Gastroesophageal sphincter (tissue), 3 donors: ENCODE measurements at regions not wholly inside any gene's neighbourhood (a gene's known extent, or its start where the extent isn't known, plus 50 kb on each side); places are given as distances from the start of the nearest gene placed in this dataset.

Experiments
- CTCF ChIP-seq, 4 experiments: fragments of 200-600 bp in 2 of 4; fragments of 450-650 bp in 2 of 4; sonication (generic) in 1 of 4; IDR thresholded peaks; one replicate each; pipeline ENCODE4 v1.5.1; 2017 to 2019; ENCODE audit warnings: antibody characterized with exemption in 4 of 4, mild to moderate bottlenecking in 2 of 4, moderate library complexity in 2 of 4
- EP300 ChIP-seq: sonication (generic); formaldehyde crosslinking; IDR thresholded peaks from one replicate; pipeline ENCODE4 v1.6.1; 2017; ENCODE audit warnings: antibody characterized with exemption, mild to moderate bottlenecking
- POLR2A ChIP-seq, 2 donors: fragments of 450-650 bp; IDR thresholded peaks; one replicate each; pipeline ENCODE4 v1.6.1; 2017; ENCODE audit warnings: antibody characterized with exemption in 2 of 2, mild to moderate bottlenecking in 2 of 2, moderate library complexity in 1 of 2
- POLR2AphosphoS5 ChIP-seq: sonication (generic); formaldehyde crosslinking; IDR thresholded peaks from one replicate; pipeline ENCODE4 v1.6.1; 2017; ENCODE audit warnings: antibody characterized with exemption

DNA sequence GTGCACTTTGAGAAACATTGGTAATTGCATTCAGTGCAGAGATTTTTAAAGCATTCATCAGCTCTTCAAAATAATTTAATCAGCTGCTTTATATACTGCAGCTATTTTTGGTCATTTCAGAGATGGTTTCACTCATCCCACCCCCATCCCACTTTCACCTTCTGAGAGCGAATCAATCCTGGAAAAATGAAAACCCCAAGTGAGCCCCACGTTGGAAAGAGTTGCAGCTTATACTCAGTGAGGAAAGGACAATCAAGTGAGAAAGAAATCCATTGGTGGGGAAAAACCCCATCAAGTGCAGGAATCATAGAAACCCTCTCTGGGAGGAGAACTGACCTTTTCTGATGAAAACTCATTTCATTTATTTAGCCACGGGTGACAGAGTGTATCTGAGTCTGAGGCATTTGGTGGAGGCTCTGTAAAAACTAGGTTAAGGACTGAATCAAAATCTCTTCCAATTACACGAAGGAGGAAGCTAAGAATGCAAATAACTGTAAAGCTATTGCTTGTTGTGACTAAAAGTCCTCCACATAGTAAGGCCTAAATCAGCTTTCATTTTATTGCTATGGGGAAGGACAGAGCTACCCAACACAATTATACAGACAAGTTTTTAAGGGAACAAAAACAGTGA is 240.4 kb upstream of the PGRMC2 start:
- TF ChIP-seq CTCF (IDR thresholded peaks at IDR 0.05) (no peak), POLR2AphosphoS5 (no peak), EP300 (no peak), POLR2A (IDR thresholded peaks at IDR 0.05) (no peak)
